ENCODE measurements at regions not wholly inside any gene's neighbourhood (a gene's known extent, or its start where the extent isn't known, plus 50 kb on each side); places are given as distances from the start of the nearest gene placed in this dataset.

DNA sequence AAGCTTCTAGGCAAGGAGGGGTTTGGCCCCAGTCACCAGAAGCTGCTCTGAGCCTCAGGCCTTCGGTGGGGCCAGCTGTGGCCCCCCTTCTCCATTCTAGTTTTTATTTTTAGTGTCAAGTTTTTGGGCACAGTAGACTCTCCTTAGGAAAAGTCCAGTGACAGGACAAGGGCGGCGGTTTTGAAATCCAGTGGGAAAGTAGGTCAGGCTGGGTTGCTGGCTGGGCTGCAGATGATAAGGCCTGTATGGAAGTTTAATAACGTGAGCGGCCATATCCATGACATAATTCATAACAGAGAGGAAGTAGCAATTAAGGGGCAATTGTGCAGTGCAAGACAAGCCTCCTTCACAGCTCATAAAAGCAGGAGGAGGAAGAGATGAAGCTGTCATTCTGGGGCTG is 87.1 kb upstream of the ZNF716 start:
- DNase-seq, result no peak
- intact Hi-C loops (cut with micrococcal nuclease; ENCODE audit: unreplicated experiment), result no loop called here
- Mint-ChIP-seq H3K36me3 (ENCODE audit: insufficient read depth, unreplicated experiment) (peaks cover 4% of the 10 kb centered on the region), H3K4me3 (ENCODE audit: low read depth, unreplicated experiment) (no peak overlapping the region), H3K27ac (ENCODE audit: unreplicated experiment) (no peak overlapping the region), H3K27me3 (ENCODE audit: unreplicated experiment) (no peaks in the 10 kb centered on the region), H3K9me3 (ENCODE audit: low read depth, unreplicated experiment) (peaks cover 33% of the 10 kb centered on the region), H3K4me1 (ENCODE audit: low read depth, unreplicated experiment) (no peaks in the 10 kb centered on the region)
- TF ChIP-seq, protein P1, sequence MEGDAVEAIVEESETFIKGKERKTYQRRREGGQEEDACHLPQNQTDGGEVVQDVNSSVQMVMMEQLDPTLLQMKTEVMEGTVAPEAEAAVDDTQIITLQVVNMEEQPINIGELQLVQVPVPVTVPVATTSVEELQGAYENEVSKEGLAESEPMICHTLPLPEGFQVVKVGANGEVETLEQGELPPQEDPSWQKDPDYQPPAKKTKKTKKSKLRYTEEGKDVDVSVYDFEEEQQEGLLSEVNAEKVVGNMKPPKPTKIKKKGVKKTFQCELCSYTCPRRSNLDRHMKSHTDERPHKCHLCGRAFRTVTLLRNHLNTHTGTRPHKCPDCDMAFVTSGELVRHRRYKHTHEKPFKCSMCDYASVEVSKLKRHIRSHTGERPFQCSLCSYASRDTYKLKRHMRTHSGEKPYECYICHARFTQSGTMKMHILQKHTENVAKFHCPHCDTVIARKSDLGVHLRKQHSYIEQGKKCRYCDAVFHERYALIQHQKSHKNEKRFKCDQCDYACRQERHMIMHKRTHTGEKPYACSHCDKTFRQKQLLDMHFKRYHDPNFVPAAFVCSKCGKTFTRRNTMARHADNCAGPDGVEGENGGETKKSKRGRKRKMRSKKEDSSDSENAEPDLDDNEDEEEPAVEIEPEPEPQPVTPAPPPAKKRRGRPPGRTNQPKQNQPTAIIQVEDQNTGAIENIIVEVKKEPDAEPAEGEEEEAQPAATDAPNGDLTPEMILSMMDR (IDR thresholded peaks at IDR 0.05; ENCODE audit: unreplicated experiment), result no peak
- CTCF ChIA-PET, result interaction anchor here (1.2 kb wide), 1 partner anchor 15 kb away, joined by 3 read pairs; no protein-coding TSS in a partner anchor
- BruUV-seq (replicated peaks), result no TSS peak

DNA sequence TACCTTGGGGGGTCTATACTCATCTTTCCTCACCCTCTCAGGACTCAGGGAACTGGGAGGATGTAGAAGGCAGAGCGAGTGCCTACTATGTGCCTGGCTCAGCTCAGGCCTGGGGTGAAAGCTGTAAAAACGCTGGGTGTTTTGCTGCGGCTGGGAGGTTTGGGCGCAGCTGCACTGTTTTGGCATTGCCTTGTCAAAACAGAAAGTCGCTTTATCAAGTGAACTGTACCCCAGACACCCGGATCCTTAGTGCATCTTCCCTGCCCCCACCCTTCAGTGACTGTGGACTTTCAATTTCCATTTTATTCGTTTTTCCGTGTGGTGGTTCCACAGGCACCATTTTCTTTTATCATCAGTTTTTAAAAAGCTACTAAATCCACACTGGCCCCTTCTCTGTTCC is 86.7 kb upstream of the ZNF716 start:
- CTCF ChIA-PET, result interaction anchor here (1.2 kb wide), 1 partner anchor 16 kb away, joined by 3 read pairs; no protein-coding TSS in a partner anchor
- H3K4me3 Mint-ChIP-seq (ENCODE audit: low read depth, unreplicated experiment), result no peak overlapping the region
- no TSS peak for BruUV-seq (replicated peaks)
- H3K27me3 Mint-ChIP-seq (ENCODE audit: unreplicated experiment), result no peaks in the 10 kb centered on the region
- peaks cover 4% of the 10 kb centered on the region for H3K36me3 Mint-ChIP-seq (ENCODE audit: insufficient read depth, unreplicated experiment)
- no peaks in the 10 kb centered on the region for H3K4me1 Mint-ChIP-seq (ENCODE audit: low read depth, unreplicated experiment)
- peaks cover 37% of the 10 kb centered on the region for H3K9me3 Mint-ChIP-seq (ENCODE audit: low read depth, unreplicated experiment)
- no peak for DNase-seq
- intact Hi-C loops (cut with micrococcal nuclease; ENCODE audit: unreplicated experiment), result no loop called here
- H3K27ac Mint-ChIP-seq (ENCODE audit: unreplicated experiment), result no peak overlapping the region
- TF ChIP-seq, protein P1 (IDR thresholded peaks at IDR 0.05; ENCODE audit: unreplicated experiment), result no peak

DNA sequence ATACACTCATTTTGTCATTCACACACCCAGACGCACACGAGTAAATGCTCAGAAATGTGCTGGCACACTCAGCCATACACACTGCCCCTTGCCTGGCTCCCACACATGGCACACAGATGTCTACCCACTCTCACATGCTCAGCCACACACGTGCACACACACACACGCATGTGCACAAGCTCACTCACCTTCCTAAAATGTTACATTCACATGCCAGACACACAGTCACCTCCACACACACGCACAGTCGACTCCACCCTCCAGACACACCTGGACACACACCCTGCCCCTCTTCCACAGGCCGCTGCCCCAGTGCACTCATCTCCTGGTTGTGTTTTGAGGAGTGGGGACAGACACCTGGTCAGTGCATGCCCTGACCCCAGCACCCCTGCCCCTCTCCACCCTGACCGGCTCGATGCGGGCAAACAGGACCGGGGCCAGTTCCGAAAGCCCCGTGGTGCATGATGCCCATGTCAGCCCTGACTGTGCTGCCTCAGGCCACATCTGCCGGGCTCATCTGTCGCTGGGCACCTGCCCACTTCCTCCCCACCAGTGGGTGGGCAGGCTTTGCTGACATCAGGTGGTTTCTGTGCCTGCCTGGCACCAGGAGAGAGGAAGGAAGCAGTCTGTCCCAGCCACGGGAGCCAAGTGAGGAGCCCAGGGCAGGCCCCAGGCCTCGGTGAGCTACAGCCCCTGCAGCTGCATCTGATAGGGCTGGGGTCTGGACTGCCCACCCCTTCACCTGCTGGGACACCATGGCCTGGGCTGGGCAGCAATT is 84.9 kb upstream of the ZNF716 start:
- Mint-ChIP-seq H3K9me3 (ENCODE audit: low read depth, unreplicated experiment) (peaks cover 38% of the 10 kb centered on the region), H3K4me3 (ENCODE audit: low read depth, unreplicated experiment) (no peak overlapping the region), H3K4me1 (ENCODE audit: low read depth, unreplicated experiment) (no peaks in the 10 kb centered on the region), H3K27me3 (ENCODE audit: unreplicated experiment) (no peaks in the 10 kb centered on the region), H3K36me3 (ENCODE audit: insufficient read depth, unreplicated experiment) (peaks cover 10% of the 10 kb centered on the region), H3K27ac (ENCODE audit: unreplicated experiment) (no peak overlapping the region)
- intact Hi-C loops (cut with micrococcal nuclease; ENCODE audit: unreplicated experiment), result no loop called here
- TF ChIP-seq, protein P1 (IDR thresholded peaks at IDR 0.05; ENCODE audit: unreplicated experiment), result no peak
- CTCF ChIA-PET, result no interaction called here
- no TSS peak for BruUV-seq (replicated peaks)
- DNase-seq, result no peak

DNA sequence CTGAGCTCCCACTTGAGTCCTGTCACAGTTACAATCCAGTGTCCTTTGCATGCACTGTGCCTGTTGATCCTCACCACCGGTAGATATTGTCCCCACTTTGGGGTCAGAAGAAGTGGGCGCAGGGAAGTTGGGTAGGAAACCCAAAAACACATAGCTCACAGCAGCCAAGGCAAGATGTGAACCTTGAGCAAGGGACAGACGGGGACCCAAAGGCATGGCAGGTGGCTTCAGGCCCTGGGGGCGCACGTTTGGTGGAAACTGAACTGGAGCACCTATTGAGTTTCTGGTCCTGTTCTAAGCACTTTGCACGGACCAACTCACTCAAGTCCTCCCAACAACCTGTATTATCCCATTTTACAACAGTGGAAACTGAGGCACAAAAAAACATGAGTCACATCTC is 82.8 kb upstream of the ZNF716 start:
- Mint-ChIP-seq H3K36me3 (ENCODE audit: insufficient read depth, unreplicated experiment) (peaks cover 6% of the 10 kb centered on the region), H3K9me3 (ENCODE audit: low read depth, unreplicated experiment) (peaks cover 34% of the 10 kb centered on the region), H3K27ac (ENCODE audit: unreplicated experiment) (no peak overlapping the region), H3K27me3 (ENCODE audit: unreplicated experiment) (no peaks in the 10 kb centered on the region), H3K4me1 (ENCODE audit: low read depth, unreplicated experiment) (no peaks in the 10 kb centered on the region), H3K4me3 (ENCODE audit: low read depth, unreplicated experiment) (no peak overlapping the region)
- no peak for DNase-seq
- no TSS peak for BruUV-seq (replicated peaks)
- CTCF ChIA-PET, result no interaction called here
- TF ChIP-seq, protein P1 (IDR thresholded peaks at IDR 0.05; ENCODE audit: unreplicated experiment), result no peak
- intact Hi-C loops (cut with micrococcal nuclease; ENCODE audit: unreplicated experiment), result no loop called here
